ENCODE measurements at regions not wholly inside any gene's neighbourhood (a gene's known extent, or its start where the extent isn't known, plus 50 kb on each side); places are given as distances from the start of the nearest gene placed in this dataset.
A peak's percentile ranks its signal among the peaks of the same experiment; 100 is the strongest.

DNA sequence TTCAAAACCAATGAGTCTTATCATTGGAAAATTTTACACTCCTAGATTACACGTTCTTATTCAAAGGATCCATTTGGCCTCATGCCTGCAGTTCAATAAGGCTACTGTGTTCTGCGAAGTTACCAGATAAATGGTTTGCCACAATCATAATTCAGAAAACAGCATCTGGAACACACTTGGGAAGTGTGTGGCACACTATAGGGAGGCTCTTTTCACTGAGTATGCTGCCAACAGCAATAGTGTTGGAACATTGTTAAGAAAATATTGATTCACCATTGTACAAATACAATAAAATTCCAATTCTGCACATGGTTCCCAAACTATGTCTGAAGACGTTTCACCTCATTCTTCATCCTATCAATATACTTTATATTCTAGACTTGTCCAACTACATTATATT, 141.4 kb upstream of the DOK6 start:
- Histone ChIP-seq H3K4me1 (ENCODE audit: low read length) (no peaks in the 10 kb centered on the region), H3K9me2 (replicated peaks; ENCODE audit: insufficient read depth, low read length) (no peaks in the 10 kb centered on the region), H3K36me3 (replicated peaks; ENCODE audit: insufficient read depth, low read length) (no peaks in the 10 kb centered on the region), H3K4me3 (ENCODE audit: low read length) (no peak overlapping the region), H3K9me3 (replicated peaks; ENCODE audit: insufficient read depth, low read length) (no peaks in the 10 kb centered on the region), H3K79me2 (ENCODE audit: low read length) (no peaks in the 10 kb centered on the region), H2AFZ (ENCODE audit: low read length) (no peak overlapping the region), H3F3A (ENCODE audit: insufficient read depth, low read length) (no peaks in the 10 kb centered on the region), H3K9ac (ENCODE audit: low read length) (no peak overlapping the region), H3K4me2 (ENCODE audit: low read depth, low read length) (no peak overlapping the region), H3K27ac (ENCODE audit: low read length) (no peak overlapping the region), H4K20me1 (ENCODE audit: insufficient read depth, low read length) (no peaks in the 10 kb centered on the region), H3K27me3 (replicated peaks; ENCODE audit: insufficient read depth, low read length) (no peaks in the 10 kb centered on the region)
- TF ChIP-seq EZH2phosphoT487 (IDR thresholded peaks at IDR 0.05; ENCODE audit: low read length), result no peak
- TF ChIP-seq, protein P1, sequence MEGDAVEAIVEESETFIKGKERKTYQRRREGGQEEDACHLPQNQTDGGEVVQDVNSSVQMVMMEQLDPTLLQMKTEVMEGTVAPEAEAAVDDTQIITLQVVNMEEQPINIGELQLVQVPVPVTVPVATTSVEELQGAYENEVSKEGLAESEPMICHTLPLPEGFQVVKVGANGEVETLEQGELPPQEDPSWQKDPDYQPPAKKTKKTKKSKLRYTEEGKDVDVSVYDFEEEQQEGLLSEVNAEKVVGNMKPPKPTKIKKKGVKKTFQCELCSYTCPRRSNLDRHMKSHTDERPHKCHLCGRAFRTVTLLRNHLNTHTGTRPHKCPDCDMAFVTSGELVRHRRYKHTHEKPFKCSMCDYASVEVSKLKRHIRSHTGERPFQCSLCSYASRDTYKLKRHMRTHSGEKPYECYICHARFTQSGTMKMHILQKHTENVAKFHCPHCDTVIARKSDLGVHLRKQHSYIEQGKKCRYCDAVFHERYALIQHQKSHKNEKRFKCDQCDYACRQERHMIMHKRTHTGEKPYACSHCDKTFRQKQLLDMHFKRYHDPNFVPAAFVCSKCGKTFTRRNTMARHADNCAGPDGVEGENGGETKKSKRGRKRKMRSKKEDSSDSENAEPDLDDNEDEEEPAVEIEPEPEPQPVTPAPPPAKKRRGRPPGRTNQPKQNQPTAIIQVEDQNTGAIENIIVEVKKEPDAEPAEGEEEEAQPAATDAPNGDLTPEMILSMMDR (IDR thresholded peaks at IDR 0.05; ENCODE audit: low read length), result no peak
- no peak for TF ChIP-seq EZH2 (optimal IDR thresholded peaks at IDR 0.05; ENCODE audit: low read depth, low read length)
- no peak for DNase-seq

DNA sequence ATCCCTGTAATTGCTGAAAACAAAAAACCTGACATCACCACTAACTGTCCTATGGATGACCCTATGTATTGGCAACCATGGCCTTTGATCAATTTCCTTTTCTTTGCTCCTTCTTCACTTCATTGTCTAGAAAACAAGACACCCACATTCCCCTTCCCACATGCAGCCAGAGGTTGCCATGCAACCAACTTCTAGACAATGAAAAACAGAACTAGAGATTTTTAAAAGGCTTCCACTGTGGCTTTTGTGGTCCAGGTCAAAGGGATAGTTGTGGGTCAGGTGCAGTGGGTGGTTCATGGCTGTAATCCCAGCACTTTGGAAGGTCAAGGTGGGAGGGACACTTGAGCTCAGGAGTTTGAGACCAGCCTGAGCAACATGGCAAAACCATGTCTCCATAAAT, 139.3 kb upstream of the DOK6 start:
- Histone ChIP-seq H4K20me1 (ENCODE audit: insufficient read depth, low read length) (no peaks in the 10 kb centered on the region), H3K4me1 (ENCODE audit: low read length) (no peaks in the 10 kb centered on the region), H3K9me3 (replicated peaks; ENCODE audit: insufficient read depth, low read length) (no peaks in the 10 kb centered on the region), H2AFZ (ENCODE audit: low read length) (no peak overlapping the region), H3K79me2 (ENCODE audit: low read length) (no peaks in the 10 kb centered on the region), H3K9me2 (replicated peaks; ENCODE audit: insufficient read depth, low read length) (no peaks in the 10 kb centered on the region), H3K4me3 (ENCODE audit: low read length) (no peak overlapping the region), H3K36me3 (replicated peaks; ENCODE audit: insufficient read depth, low read length) (no peaks in the 10 kb centered on the region), H3K27ac (ENCODE audit: low read length) (no peak overlapping the region), H3K9ac (ENCODE audit: low read length) (no peak overlapping the region), H3K27me3 (replicated peaks; ENCODE audit: insufficient read depth, low read length) (no peaks in the 10 kb centered on the region), H3K4me2 (ENCODE audit: low read depth, low read length) (no peak overlapping the region), H3F3A (ENCODE audit: insufficient read depth, low read length) (no peaks in the 10 kb centered on the region)
- DNase-seq, result peak; percentile 39
- TF ChIP-seq EZH2 (optimal IDR thresholded peaks at IDR 0.05; ENCODE audit: low read depth, low read length) (no peak), EZH2phosphoT487 (IDR thresholded peaks at IDR 0.05; ENCODE audit: low read length) (no peak)
- TF ChIP-seq, protein P1 (IDR thresholded peaks at IDR 0.05; ENCODE audit: low read length), result no peak

DNA sequence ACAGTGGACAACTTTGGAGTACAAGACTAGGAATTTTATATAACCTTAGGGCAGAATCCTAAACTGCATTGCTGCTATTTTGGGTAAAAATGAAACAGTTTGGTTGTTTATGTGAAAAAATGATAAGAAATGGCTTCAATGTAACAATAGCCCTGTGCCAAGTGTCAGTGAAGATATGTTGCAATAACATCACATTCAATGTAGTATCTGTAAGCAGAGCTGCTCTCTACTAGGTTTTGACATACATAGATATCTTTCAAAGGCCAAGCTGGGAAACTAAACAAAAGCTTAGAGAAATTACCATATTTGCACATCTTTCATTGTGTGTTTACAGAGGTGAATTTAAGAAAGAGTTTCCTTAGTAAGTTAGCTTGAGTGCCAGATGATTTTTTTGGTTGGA, 135.0 kb upstream of the DOK6 start:
- no peaks in the 10 kb centered on the region for H3K4me1 ChIP-seq (ENCODE audit: low read length)
- H2AFZ ChIP-seq (ENCODE audit: low read length), result no peak overlapping the region
- no peaks in the 10 kb centered on the region for H3K9me2 ChIP-seq (replicated peaks; ENCODE audit: insufficient read depth, low read length)
- no peak overlapping the region for H3K9ac ChIP-seq (ENCODE audit: low read length)
- no peak overlapping the region for H3K4me2 ChIP-seq (ENCODE audit: low read depth, low read length)
- no peak overlapping the region for H3K4me3 ChIP-seq (ENCODE audit: low read length)
- no peaks in the 10 kb centered on the region for H3K36me3 ChIP-seq (replicated peaks; ENCODE audit: insufficient read depth, low read length)
- H3K9me3 ChIP-seq (replicated peaks; ENCODE audit: insufficient read depth, low read length), result no peaks in the 10 kb centered on the region
- H3K27ac ChIP-seq (ENCODE audit: low read length), result no peak overlapping the region
- no peaks in the 10 kb centered on the region for H4K20me1 ChIP-seq (ENCODE audit: insufficient read depth, low read length)
- TF ChIP-seq, protein P1 (IDR thresholded peaks at IDR 0.05; ENCODE audit: low read length), result no peak
- TF ChIP-seq EZH2phosphoT487 (IDR thresholded peaks at IDR 0.05; ENCODE audit: low read length), result no peak
- TF ChIP-seq EZH2 (optimal IDR thresholded peaks at IDR 0.05; ENCODE audit: low read depth, low read length), result no peak
- no peaks in the 10 kb centered on the region for H3F3A ChIP-seq (ENCODE audit: insufficient read depth, low read length)
- no peaks in the 10 kb centered on the region for H3K79me2 ChIP-seq (ENCODE audit: low read length)
- no peak for DNase-seq
- no peaks in the 10 kb centered on the region for H3K27me3 ChIP-seq (replicated peaks; ENCODE audit: insufficient read depth, low read length)
